CD4-positive, alpha-beta T cell (primary cell): ENCODE measurements at regions not wholly inside any gene's neighbourhood (a gene's known extent, or its start where the extent isn't known, plus 50 kb on each side); places are given as distances from the start of the nearest gene placed in this dataset.

ENCODE experiments used
- ATAC-seq: fragments of 200-7000 bp; cut with Tn5 transposase; one replicate; pipeline ENCODE4 v1.10.0; 2022; ENCODE audit warnings: mild to moderate bottlenecking; ENCODE audit not compliant: poor library complexity
- CTCF ChIA-PET: fragments of 350-600 bp; sonication (Branson Sonifier 250); formaldehyde crosslinking; loops from one replicate; lab custom pipeline; 2021; ENCODE audit warnings: antibody characterized with exemption, inconsistent platforms; lab: Charles Lee
- POLR2A ChIA-PET: fragments of 350-600 bp; sonication (Branson Sonifier 250); formaldehyde crosslinking; loops from one replicate; lab custom pipeline; 2021; ENCODE audit warnings: antibody characterized with exemption, inconsistent platforms; lab: Charles Lee
- DNase-seq, 14 experiments: peaks; one replicate each; pipeline ENCODE4 v3.0.0-alpha.2; 2013 to 2020; ENCODE audit warnings: mixed read lengths in 2 of 14
- H3K27ac ChIP-seq, 2 donors: one replicate each; pipeline versions ENCODE4 v1.5.1 to v1.7.0; 2013; ENCODE audit warnings: low read length in 2 of 2, low read depth in 1 of 2, mild to moderate bottlenecking in 1 of 2
- H3K27me3 ChIP-seq, 2 experiments: 1 replicate in 1 of 2; 2 replicates in 1 of 2; pipeline versions ENCODE4 v1.6.1 to v1.7.0; 2013; ENCODE audit warnings: low read length in 2 of 2, control low read depth in 1 of 2, mild to moderate bottlenecking in 1 of 2, moderate library complexity in 1 of 2; ENCODE audit not compliant: insufficient read depth in 2 of 2, control insufficient read depth in 1 of 2
- H3K36me3 ChIP-seq: one replicate; pipeline ENCODE4 v1.6.1; 2013; ENCODE audit warnings: low read length, control low read depth; ENCODE audit not compliant: insufficient read depth
- H3K4me1 ChIP-seq: one replicate; pipeline ENCODE4 v1.6.1; 2013; ENCODE audit warnings: low read length, control low read depth; ENCODE audit not compliant: insufficient read depth
- H3K4me3 ChIP-seq: one replicate; pipeline ENCODE4 v1.5.1; 2013; ENCODE audit warnings: mild to moderate bottlenecking, low read length, moderate library complexity
- H3K9me3 ChIP-seq, 2 experiments: 1 replicate in 1 of 2; 2 replicates in 1 of 2; pipeline versions ENCODE4 v1.6.1 to v1.7.0; 2013; ENCODE audit warnings: low read length in 2 of 2, mild to moderate bottlenecking in 2 of 2, control low read depth in 1 of 2, moderate library complexity in 1 of 2; ENCODE audit not compliant: control insufficient read depth in 1 of 2, insufficient read depth in 1 of 2
- H3K27ac Mint-ChIP-seq: one replicate; pipeline ENCODE4 v1.8.0; 2020; ENCODE audit warnings: mixed read lengths
- H3K27me3 Mint-ChIP-seq: one replicate; pipeline ENCODE4 v1.8.0; 2021; ENCODE audit warnings: mixed read lengths
- H3K36me3 Mint-ChIP-seq: one replicate; pipeline ENCODE4 v1.8.0; 2021; ENCODE audit warnings: low read depth, mixed read lengths
- H3K4me1 Mint-ChIP-seq: one replicate; pipeline ENCODE4 v1.8.0; 2021; ENCODE audit warnings: low read depth, mixed read lengths
- H3K4me3 Mint-ChIP-seq: one replicate; pipeline ENCODE4 v1.8.0; 2020; ENCODE audit warnings: mild to moderate bottlenecking, mixed read lengths
- H3K9me3 Mint-ChIP-seq: one replicate; pipeline ENCODE4 v1.8.0; 2020; ENCODE audit warnings: mixed read lengths
- intact Hi-C, 2 experiments: fragments of 100-400 bp; cut with DNase I in 1 of 2; cut with micrococcal nuclease in 1 of 2; formaldehyde crosslinking; loops; one replicate each; pipeline versions ENCODE4 v1.15.1 to v1.9.0; 2023 to 2025; cut with DNase I, micrococcal nuclease
- TF ChIP-seq, protein P1 (sequence below): fragments of 200-600 bp; IDR thresholded peaks from one replicate; pipeline ENCODE4 v1.8.0; 2022; ENCODE audit warnings: antibody characterized with exemption, mild to moderate bottlenecking

DNA sequence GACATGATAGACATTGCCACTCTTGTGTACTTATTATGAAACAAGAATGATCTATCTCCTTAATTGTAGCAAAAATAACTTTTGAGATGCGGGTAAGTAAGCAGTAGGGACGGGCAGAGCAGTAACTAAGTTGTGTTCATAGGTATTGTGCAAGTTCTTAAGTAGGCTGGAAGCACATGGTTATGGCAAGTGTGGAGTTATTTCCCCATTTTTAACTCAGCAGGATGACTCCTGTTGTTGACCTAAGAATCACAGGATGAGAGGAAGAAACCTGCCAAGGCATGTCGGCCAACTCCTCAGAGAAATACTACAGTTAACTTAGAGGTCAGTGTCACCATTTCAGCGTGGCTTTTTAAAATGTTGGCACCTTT is 51.1 kb upstream of the FN1 start:
- H3K4me3 Mint-ChIP-seq, result no peak overlapping the region
- H3K9me3 Mint-ChIP-seq, result no peaks in the 10 kb centered on the region
- Histone ChIP-seq H3K27me3 (no peaks in the 10 kb centered on the region), H3K9me3 (no peaks in the 10 kb centered on the region), H3K4me1 (no peaks in the 10 kb centered on the region), H3K4me3 (no peak overlapping the region), H3K36me3 (no peaks in the 10 kb centered on the region), H3K27ac (no peak overlapping the region)
- H3K4me1 Mint-ChIP-seq, result no peaks in the 10 kb centered on the region
- CTCF ChIA-PET, result no interaction called here
- H3K36me3 Mint-ChIP-seq, result no peaks in the 10 kb centered on the region
- peak in 2 of 14 experiments; percentile 6 to 19 for DNase-seq
- intact Hi-C loops, result no loop called here
- no peak overlapping the region for H3K27ac Mint-ChIP-seq
- POLR2A ChIA-PET, result no interaction called here
- no peak for ATAC-seq
- TF ChIP-seq, protein P1, sequence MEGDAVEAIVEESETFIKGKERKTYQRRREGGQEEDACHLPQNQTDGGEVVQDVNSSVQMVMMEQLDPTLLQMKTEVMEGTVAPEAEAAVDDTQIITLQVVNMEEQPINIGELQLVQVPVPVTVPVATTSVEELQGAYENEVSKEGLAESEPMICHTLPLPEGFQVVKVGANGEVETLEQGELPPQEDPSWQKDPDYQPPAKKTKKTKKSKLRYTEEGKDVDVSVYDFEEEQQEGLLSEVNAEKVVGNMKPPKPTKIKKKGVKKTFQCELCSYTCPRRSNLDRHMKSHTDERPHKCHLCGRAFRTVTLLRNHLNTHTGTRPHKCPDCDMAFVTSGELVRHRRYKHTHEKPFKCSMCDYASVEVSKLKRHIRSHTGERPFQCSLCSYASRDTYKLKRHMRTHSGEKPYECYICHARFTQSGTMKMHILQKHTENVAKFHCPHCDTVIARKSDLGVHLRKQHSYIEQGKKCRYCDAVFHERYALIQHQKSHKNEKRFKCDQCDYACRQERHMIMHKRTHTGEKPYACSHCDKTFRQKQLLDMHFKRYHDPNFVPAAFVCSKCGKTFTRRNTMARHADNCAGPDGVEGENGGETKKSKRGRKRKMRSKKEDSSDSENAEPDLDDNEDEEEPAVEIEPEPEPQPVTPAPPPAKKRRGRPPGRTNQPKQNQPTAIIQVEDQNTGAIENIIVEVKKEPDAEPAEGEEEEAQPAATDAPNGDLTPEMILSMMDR, result no peak
- H3K27me3 Mint-ChIP-seq, result peaks cover 5% of the 10 kb centered on the region

DNA sequence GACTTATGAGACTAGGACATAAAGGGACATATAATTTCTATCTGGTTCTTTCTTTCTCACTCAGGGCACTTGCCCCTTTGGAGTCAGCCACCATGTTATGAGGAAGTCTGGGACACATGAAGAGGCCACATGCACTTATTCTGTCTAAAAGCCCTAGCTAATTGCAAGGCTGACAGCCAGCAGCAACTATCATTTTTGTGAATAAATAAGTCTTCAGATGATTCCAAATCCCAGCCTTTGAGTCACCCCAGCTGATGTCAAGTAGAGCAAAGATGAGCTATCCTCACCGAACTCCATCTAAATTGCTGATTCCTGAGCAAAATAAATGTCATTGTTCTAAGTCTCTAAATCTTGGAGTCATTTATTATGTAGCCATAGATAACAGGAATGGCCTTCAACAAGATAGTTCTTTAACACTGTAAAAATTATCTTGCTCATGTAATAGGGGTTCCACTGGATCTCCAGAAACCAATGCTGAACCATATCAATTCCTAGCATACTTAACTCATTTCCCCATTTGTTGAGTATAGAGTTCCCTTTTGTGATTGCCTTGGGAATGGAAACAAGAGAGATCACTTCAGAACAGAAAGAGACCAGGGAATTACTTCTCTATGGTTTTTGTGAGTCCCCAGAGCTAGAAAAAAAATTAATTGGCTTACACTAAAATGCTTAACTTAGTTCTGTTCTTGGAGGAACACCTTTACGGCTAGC is 50.6 kb upstream of the FN1 start:
- H3K27ac Mint-ChIP-seq, result no peak overlapping the region
- Histone ChIP-seq H3K27ac (no peak overlapping the region), H3K27me3 (no peaks in the 10 kb centered on the region), H3K4me3 (no peak overlapping the region), H3K9me3 (no peaks in the 10 kb centered on the region), H3K36me3 (no peaks in the 10 kb centered on the region), H3K4me1 (no peaks in the 10 kb centered on the region)
- TF ChIP-seq, protein P1, result no peak
- H3K4me3 Mint-ChIP-seq, result no peak overlapping the region
- ATAC-seq (no peak), DNase-seq (no peak)
- no peaks in the 10 kb centered on the region for H3K4me1 Mint-ChIP-seq
- no peaks in the 10 kb centered on the region for H3K36me3 Mint-ChIP-seq
- POLR2A ChIA-PET, result no interaction called here
- no peaks in the 10 kb centered on the region for H3K9me3 Mint-ChIP-seq
- CTCF ChIA-PET, result interaction anchor here (0.7 kb wide), 1 partner anchor 718 kb away, joined by 3 read pairs; no protein-coding TSS in a partner anchor
- intact Hi-C loops, result no loop called here
- H3K27me3 Mint-ChIP-seq, result peaks cover 9% of the 10 kb centered on the region
